ENCODE measurements at regions not wholly inside any gene's neighbourhood (a gene's known extent, or its start where the extent isn't known, plus 50 kb on each side); places are given as distances from the start of the nearest gene placed in this dataset.

GRCh38 chr6:134719911-134720310, 230.0 kb downstream of the ALDH8A1 start:
- no peak for DNase-seq (ENCODE audit: extremely low read depth in 1 of 2, low read depth in 1 of 2)

GRCh38 chr6:134719286-134719685, 230.6 kb downstream of the ALDH8A1 start:
- no peak for DNase-seq (ENCODE audit: extremely low read depth in 1 of 2, low read depth in 1 of 2)

DNA sequence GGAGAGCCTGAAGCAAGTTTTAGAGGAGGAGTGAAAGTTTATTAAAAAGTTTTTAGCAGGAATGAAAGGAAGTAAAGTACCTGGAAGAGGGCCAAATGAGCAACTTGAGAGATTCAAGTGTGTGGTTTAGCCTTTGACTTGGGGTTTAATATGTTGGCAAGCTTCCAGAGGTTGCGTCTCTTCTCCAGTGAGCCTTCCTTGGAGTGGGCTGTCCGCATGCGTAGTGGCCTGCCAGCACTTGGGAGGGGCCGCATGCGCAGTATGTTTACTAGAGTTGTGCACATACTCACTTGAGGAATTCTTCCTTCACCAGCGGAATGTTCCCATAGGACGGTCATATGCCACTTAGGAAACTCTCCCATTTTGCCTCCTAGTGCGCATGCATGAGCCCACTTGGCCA, 235.2 kb downstream of the ALDH8A1 start:
- DNase-seq (ENCODE audit: extremely low read depth in 1 of 2, low read depth in 1 of 2), result no peak

GRCh38 chr6:134714113-134714512, 235.8 kb downstream of the ALDH8A1 start:
- no peak for DNase-seq (ENCODE audit: extremely low read depth in 1 of 2, low read depth in 1 of 2)

- no peak for DNase-seq (ENCODE audit: extremely low read depth in 1 of 2, low read depth in 1 of 2)
Observed at GRCh38 chr6:134712311-134712710, 237.6 kb downstream of the ALDH8A1 start.

- DNase-seq (ENCODE audit: extremely low read depth in 1 of 2, low read depth in 1 of 2), result no peak
Observed at GRCh38 chr6:134708079-134708478, 241.8 kb downstream of the ALDH8A1 start.

- DNase-seq (ENCODE audit: extremely low read depth in 1 of 2, low read depth in 1 of 2), result no peak
Observed at GRCh38 chr6:134707342-134708031, 242.4 kb downstream of the ALDH8A1 start.

GRCh38 chr6:134706806-134707205, 243.1 kb downstream of the ALDH8A1 start:
- no peak for DNase-seq (ENCODE audit: extremely low read depth in 1 of 2, low read depth in 1 of 2)

GRCh38 chr6:134706153-134706552, 243.7 kb downstream of the ALDH8A1 start:
- DNase-seq (ENCODE audit: extremely low read depth in 1 of 2, low read depth in 1 of 2), result no peak

- no peak for DNase-seq (ENCODE audit: extremely low read depth in 1 of 2, low read depth in 1 of 2)
Observed at GRCh38 chr6:134703206-134703605, 246.7 kb downstream of the ALDH8A1 start.

GRCh38 chr6:134702279-134702678, 247.6 kb downstream of the ALDH8A1 start:
- no peak for DNase-seq (ENCODE audit: extremely low read depth in 1 of 2, low read depth in 1 of 2)

DNA sequence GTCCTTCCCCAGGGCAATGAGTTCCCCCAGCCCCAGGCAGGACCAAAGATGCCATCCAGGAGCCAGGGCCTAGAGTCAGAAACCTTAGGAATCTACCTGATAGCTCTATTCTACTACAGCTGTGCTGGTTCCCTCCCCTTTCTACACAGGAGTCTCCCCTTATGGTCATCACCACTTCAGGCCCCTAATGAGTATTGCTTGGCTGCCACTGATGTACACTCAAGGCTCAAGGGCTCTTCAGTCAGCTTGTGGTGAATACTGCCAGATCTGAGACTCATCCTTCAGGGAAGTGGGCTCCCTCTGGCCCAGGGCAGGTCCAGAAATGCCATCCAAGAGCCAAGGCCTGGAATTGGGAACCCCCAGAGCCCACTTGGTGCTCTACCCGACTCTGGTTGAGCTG, 248.6 kb downstream of the ALDH8A1 start:
- DNase-seq (ENCODE audit: extremely low read depth in 1 of 2, low read depth in 1 of 2), result no peak

- no peak for DNase-seq (ENCODE audit: extremely low read depth in 1 of 2, low read depth in 1 of 2)
Observed at GRCh38 chr6:134698228-134698627, 251.7 kb downstream of the ALDH8A1 start.

DNA sequence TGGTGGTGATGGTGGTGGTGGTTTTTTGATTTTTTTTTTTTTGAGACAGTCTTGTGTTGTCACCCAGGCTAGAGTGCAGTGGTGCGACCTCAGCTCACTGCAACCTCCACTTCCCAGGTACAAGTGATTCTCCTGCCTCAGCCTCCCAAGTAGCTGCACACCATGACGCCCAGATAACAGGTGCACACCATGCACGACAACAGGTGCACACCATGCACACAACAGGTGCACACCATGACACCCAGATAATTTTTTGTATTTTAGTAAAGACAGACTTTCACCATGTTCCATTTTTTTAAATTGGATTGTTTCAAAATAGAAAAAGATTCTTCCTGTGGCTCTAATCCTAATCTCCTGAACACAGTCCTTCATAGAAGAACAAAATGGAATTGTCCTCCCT, 257.9 kb downstream of the ALDH8A1 start:
- DNase-seq (ENCODE audit: extremely low read depth in 1 of 2, low read depth in 1 of 2), result no peak

- no peak for DNase-seq (ENCODE audit: extremely low read depth in 1 of 2, low read depth in 1 of 2)
Observed at GRCh38 chr6:134691180-134691579, 258.7 kb downstream of the ALDH8A1 start.

GRCh38 chr6:134690048-134690447, 259.9 kb downstream of the ALDH8A1 start:
- DNase-seq (ENCODE audit: extremely low read depth in 1 of 2, low read depth in 1 of 2), result no peak

GRCh38 chr6:134689641-134690040, 260.3 kb downstream of the ALDH8A1 start:
- DNase-seq (ENCODE audit: extremely low read depth in 1 of 2, low read depth in 1 of 2), result no peak

- no peak for DNase-seq (ENCODE audit: extremely low read depth in 1 of 2, low read depth in 1 of 2)
Observed at GRCh38 chr6:134689177-134689576, 260.7 kb downstream of the ALDH8A1 start.

DNA sequence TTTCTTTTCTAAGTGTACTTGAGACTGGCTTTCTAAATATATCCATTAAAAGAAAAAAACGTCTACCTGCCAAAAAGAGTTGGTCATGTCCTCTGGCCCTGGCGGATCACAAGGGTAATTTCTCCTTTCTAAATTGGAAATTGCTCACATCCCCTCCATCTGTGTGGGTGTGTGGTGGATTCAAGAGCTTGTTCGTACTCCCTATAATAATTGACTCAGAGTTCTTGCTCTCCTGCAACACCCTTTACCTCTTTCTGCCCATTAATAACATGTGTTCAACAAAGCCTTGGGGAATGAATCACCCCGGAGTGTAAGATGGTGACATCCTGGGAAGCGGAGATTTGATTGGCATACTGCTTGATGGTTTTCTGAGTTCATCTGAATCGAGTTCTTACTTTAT, 263.8 kb downstream of the ALDH8A1 start:
- no peak for DNase-seq (ENCODE audit: extremely low read depth in 1 of 2, low read depth in 1 of 2)

GRCh38 chr6:134684423-134684795, 265.5 kb downstream of the ALDH8A1 start:
- DNase-seq (ENCODE audit: extremely low read depth in 1 of 2, low read depth in 1 of 2), result no peak

GRCh38 chr6:134683783-134684422, 266.0 kb downstream of the ALDH8A1 start:
- no peak for DNase-seq (ENCODE audit: extremely low read depth in 1 of 2, low read depth in 1 of 2)

GRCh38 chr6:134680433-134680832, 269.5 kb downstream of the ALDH8A1 start:
- DNase-seq (ENCODE audit: extremely low read depth in 1 of 2, low read depth in 1 of 2), result no peak

GRCh38 chr6:134680021-134680420, 269.9 kb downstream of the ALDH8A1 start:
- no peak for DNase-seq (ENCODE audit: extremely low read depth in 1 of 2, low read depth in 1 of 2)
